Liver (tissue), 8 donors: ENCODE measurements at regions not wholly inside any gene's neighbourhood (a gene's known extent, or its start where the extent isn't known, plus 50 kb on each side); places are given as distances from the start of the nearest gene placed in this dataset.

ENCODE experiments used
- DNase-seq: peaks from one replicate; pipeline ENCODE4 v3.0.0-alpha.2; 2017; ENCODE audit warnings: low spot score
- H3K27ac ChIP-seq, 2 donors: one replicate each; pipeline ENCODE4 v1.7.0; 2013; ENCODE audit warnings: inconsistent platforms in 2 of 2, low read length in 2 of 2, control low read depth in 1 of 2, low read depth in 1 of 2, mild to moderate bottlenecking in 1 of 2
- H3K27me3 ChIP-seq, 4 donors: one replicate each; pipeline versions ENCODE4 v1.6.1 to v1.7.0; 2013; ENCODE audit warnings: low read length in 3 of 4, inconsistent platforms in 1 of 4, mild to moderate bottlenecking in 1 of 4, moderate library complexity in 1 of 4; ENCODE audit not compliant: control insufficient read depth in 4 of 4, insufficient read depth in 4 of 4
- H3K36me3 ChIP-seq, 4 donors: one replicate each; pipeline versions ENCODE4 v1.6.1 to v1.7.0; 2013; ENCODE audit warnings: low read length in 3 of 4, mild to moderate bottlenecking in 3 of 4, low read depth in 1 of 4, moderate library complexity in 1 of 4; ENCODE audit not compliant: control insufficient read depth in 4 of 4, insufficient read depth in 3 of 4
- H3K4me1 ChIP-seq, 4 donors: one replicate each; pipeline versions ENCODE4 v1.6.1 to v1.7.0; 2013; ENCODE audit warnings: low read length in 3 of 4, mild to moderate bottlenecking in 3 of 4, moderate library complexity in 1 of 4; ENCODE audit not compliant: control insufficient read depth in 4 of 4, insufficient read depth in 4 of 4
- H3K4me3 ChIP-seq, 3 donors: one replicate each; pipeline versions ENCODE4 v1.6.1 to v1.7.0; 2013; ENCODE audit warnings: low read length in 3 of 3, control low read depth in 1 of 3, low read depth in 1 of 3, mild to moderate bottlenecking in 1 of 3
- H3K9ac ChIP-seq, 2 donors: one replicate each; pipeline ENCODE4 v1.7.0; 2013; ENCODE audit warnings: low read length in 2 of 2, mild to moderate bottlenecking in 2 of 2, moderate library complexity in 2 of 2, control low read depth in 1 of 2, low read depth in 1 of 2
- H3K9me3 ChIP-seq, 4 donors: one replicate each; pipeline versions ENCODE4 v1.6.1 to v1.7.0; 2013; ENCODE audit warnings: low read length in 3 of 4; ENCODE audit not compliant: control insufficient read depth in 4 of 4
- EGR1 ChIP-seq, 2 donors: IDR thresholded peaks; 2 replicates each; pipeline ENCODE4 v1.6.1; 2016 to 2018; ENCODE audit warnings: antibody characterized with exemption in 2 of 2, low read depth in 2 of 2
- FOXA2 ChIP-seq: IDR thresholded peaks from 2 replicates; pipeline ENCODE4 v1.6.1; 2016; ENCODE audit warnings: antibody characterized with exemption
- GABPA ChIP-seq, 2 donors: IDR thresholded peaks in 1 of 2; conservative IDR thresholded peaks in 1 of 2; 2 replicates each; pipeline ENCODE4 v1.6.1; 2016; ENCODE audit warnings: antibody characterized with exemption in 2 of 2, mild to moderate bottlenecking in 1 of 2, moderate library complexity in 1 of 2
- HNF4A ChIP-seq, 2 donors: conservative IDR thresholded peaks; 2 replicates each; pipeline ENCODE4 v1.6.1; 2016; ENCODE audit warnings: antibody characterized with exemption in 2 of 2, mild to moderate bottlenecking in 2 of 2
- HNF4G ChIP-seq: IDR thresholded peaks from 2 replicates; pipeline ENCODE4 v1.6.1; 2016; ENCODE audit warnings: antibody characterized with exemption
- JUND ChIP-seq, 2 donors: IDR thresholded peaks; 2 replicates each; pipeline ENCODE4 v1.6.1; 2016; ENCODE audit warnings: antibody characterized with exemption in 2 of 2
- MAX ChIP-seq: IDR thresholded peaks from 2 replicates; pipeline ENCODE4 v1.6.1; 2016; ENCODE audit warnings: antibody characterized with exemption
- NR2F2 ChIP-seq: IDR thresholded peaks from 2 replicates; pipeline ENCODE4 v1.6.1; 2016; ENCODE audit warnings: antibody characterized with exemption
- REST ChIP-seq: IDR thresholded peaks from 2 replicates; pipeline ENCODE4 v1.6.1; 2016; ENCODE audit warnings: antibody characterized with exemption, mild to moderate bottlenecking
- SP1 ChIP-seq: IDR thresholded peaks from 2 replicates; pipeline ENCODE4 v1.6.1; 2018; ENCODE audit warnings: antibody characterized with exemption, mild to moderate bottlenecking
- TAF1 ChIP-seq: conservative IDR thresholded peaks from 2 replicates; pipeline ENCODE4 v1.6.1; 2016; ENCODE audit warnings: antibody characterized with exemption, mild to moderate bottlenecking
- WGBS: extraction: QIAGEN DNeasy Blood & Tissue Kit; methylation state at CpG from one replicate; pipeline ENCODE4 v1.1.7; 2013; 5-methylcytosine and 5-hydroxymethylcytosine counted together
- TF ChIP-seq, protein P1 (sequence below): IDR thresholded peaks from 2 replicates; pipeline ENCODE4 v1.6.1; 2016; ENCODE audit warnings: antibody characterized with exemption
- TF ChIP-seq, protein P2 (sequence below): fragments of 150-350 bp; IDR thresholded peaks from 2 replicates; pipeline ENCODE4 v1.5.1; 2017; ENCODE audit warnings: improper control_type of control experiment, low read depth, low read length; ENCODE audit not compliant: missing input control
- donor health status: healthy.
- donor health status: healthy.
- donor health status: healthy.
- donor health status: healthy.
- donor health status: healthy.

DNA sequence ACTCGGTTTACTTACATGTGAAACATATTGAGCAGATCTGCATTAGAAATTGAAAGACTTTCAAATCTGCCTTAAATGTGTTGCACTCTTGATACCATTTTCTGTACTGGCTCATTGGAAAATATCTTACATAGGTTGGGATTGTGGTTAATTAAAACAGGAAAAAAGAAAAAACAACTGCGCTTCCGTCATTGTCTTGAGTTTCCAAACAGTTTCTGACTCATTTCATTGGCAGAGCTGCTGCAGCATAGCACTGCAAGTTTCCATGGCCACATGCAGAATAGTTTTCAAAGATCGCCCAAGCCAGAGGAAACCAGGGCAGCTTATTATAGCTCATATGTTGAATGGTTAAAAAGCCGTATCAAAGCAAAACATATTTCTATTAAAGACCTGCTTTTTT, 446.6 kb upstream of the BCHE start (continued):
- TF ChIP-seq REST (no peak), EGR1 (IDR thresholded peaks at IDR 0.05; ENCODE audit: low read depth in 2 of 2) (no peak), HNF4G (no peak)

DNA sequence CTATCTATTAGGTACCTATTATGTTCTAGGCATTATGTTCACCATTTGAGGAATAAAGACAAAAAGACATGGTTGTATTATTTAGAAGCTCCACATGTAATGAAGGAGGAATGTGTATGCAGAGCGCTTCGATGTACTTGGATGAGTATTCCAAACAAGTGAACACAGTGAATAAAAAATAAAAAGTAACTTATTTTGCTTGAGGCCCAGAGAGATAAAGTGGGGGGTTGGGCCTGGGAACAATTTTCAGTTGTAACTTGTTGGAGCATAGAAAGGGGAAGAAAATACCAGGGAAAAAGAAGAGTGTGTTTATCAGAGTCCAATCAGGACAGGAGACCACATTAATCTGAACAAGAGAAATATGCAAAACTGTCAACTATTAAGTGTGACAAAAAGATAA, 445.7 kb upstream of the BCHE start:
- Histone ChIP-seq H3K9me3 (no peaks in the 10 kb centered on the region), H3K27ac (no peak overlapping the region), H3K4me3 (no peak overlapping the region), H3K4me1 (no peaks in the 10 kb centered on the region), H3K36me3 (no peaks in the 10 kb centered on the region), H3K27me3 (no peaks in the 10 kb centered on the region), H3K9ac (no peak overlapping the region)
- TF ChIP-seq HNF4A (conservative IDR thresholded peaks at IDR 0.05): no peak
- TF ChIP-seq REST: no peak
- no peak for TF ChIP-seq MAX
- TF ChIP-seq NR2F2: no peak
- TF ChIP-seq, protein P1, sequence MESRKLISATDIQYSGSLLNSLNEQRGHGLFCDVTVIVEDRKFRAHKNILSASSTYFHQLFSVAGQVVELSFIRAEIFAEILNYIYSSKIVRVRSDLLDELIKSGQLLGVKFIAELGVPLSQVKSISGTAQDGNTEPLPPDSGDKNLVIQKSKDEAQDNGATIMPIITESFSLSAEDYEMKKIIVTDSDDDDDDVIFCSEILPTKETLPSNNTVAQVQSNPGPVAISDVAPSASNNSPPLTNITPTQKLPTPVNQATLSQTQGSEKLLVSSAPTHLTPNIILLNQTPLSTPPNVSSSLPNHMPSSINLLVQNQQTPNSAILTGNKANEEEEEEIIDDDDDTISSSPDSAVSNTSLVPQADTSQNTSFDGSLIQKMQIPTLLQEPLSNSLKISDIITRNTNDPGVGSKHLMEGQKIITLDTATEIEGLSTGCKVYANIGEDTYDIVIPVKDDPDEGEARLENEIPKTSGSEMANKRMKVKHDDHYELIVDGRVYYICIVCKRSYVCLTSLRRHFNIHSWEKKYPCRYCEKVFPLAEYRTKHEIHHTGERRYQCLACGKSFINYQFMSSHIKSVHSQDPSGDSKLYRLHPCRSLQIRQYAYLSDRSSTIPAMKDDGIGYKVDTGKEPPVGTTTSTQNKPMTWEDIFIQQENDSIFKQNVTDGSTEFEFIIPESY: no peak
- TF ChIP-seq, protein P2, sequence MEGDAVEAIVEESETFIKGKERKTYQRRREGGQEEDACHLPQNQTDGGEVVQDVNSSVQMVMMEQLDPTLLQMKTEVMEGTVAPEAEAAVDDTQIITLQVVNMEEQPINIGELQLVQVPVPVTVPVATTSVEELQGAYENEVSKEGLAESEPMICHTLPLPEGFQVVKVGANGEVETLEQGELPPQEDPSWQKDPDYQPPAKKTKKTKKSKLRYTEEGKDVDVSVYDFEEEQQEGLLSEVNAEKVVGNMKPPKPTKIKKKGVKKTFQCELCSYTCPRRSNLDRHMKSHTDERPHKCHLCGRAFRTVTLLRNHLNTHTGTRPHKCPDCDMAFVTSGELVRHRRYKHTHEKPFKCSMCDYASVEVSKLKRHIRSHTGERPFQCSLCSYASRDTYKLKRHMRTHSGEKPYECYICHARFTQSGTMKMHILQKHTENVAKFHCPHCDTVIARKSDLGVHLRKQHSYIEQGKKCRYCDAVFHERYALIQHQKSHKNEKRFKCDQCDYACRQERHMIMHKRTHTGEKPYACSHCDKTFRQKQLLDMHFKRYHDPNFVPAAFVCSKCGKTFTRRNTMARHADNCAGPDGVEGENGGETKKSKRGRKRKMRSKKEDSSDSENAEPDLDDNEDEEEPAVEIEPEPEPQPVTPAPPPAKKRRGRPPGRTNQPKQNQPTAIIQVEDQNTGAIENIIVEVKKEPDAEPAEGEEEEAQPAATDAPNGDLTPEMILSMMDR: no peak
- no peak for DNase-seq
- WGBS: 92% methylated on average over 2 of the region's 2 CpGs

DNA sequence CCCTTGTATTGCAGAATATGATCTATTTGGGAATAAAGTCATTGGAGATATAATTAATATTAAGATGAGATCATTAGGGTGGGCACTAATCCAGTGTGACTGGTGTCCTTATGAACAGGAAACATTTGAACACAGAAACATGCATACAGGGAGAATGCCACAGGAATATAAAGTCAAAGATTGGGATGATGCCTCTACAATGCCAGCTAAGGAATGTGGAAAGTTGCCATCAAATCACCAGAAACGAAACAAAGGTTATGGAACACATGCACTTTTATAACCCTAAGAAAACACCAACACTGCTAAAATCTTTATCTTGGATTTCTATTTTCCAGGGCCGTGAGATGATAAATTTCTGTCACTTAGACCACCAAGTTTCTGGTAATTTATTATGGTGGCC, 442.4 kb upstream of the BCHE start:
- WGBS: 41% methylated on average over 2 of the region's 2 CpGs
- DNase-seq: no peak
- no peak overlapping the region for H3K27ac ChIP-seq
- no peaks in the 10 kb centered on the region for H3K36me3 ChIP-seq
- no peak overlapping the region for H3K4me3 ChIP-seq
- H3K27me3 ChIP-seq: no peaks in the 10 kb centered on the region
- no peak overlapping the region for H3K9ac ChIP-seq
- H3K9me3 ChIP-seq: no peaks in the 10 kb centered on the region
- H3K4me1 ChIP-seq: no peaks in the 10 kb centered on the region
- TF ChIP-seq JUND (IDR thresholded peaks at IDR 0.05) (no peak), HNF4G (no peak), FOXA2 (no peak), SP1 (no peak), NR2F2 (no peak), GABPA (IDR thresholded peaks at IDR 0.05 in 1 of 2, conservative IDR thresholded peaks at IDR 0.05 in 1 of 2) (no peak), TAF1 (no peak), EGR1 (IDR thresholded peaks at IDR 0.05; ENCODE audit: low read depth in 2 of 2) (no peak)
- TF ChIP-seq, protein P2: no peak
